Renal cortical epithelial cell (primary cell): ENCODE measurements at regions not wholly inside any gene's neighbourhood (a gene's known extent, or its start where the extent isn't known, plus 50 kb on each side); places are given as distances from the start of the nearest gene placed in this dataset.

Experiments
- DNase-seq: peaks from one replicate; pipeline ENCODE4 v3.0.0-alpha.2; 2011; ENCODE audit warnings: low read depth

- no peak for DNase-seq
Measured at GRCh38 chr4:60002603-60003337, 1197.4 kb upstream of the ADGRL3 start.

- no peak for DNase-seq
Measured at GRCh38 chr4:60013464-60014184, 1186.5 kb upstream of the ADGRL3 start.

- DNase-seq, result no peak
Measured at GRCh38 chr4:60016971-60017370, 1183.2 kb upstream of the ADGRL3 start.

GRCh38 chr4:60019180-60019579 is 1180.9 kb upstream of the ADGRL3 start:
- DNase-seq, result no peak

GRCh38 chr4:60019946-60020345 is 1180.2 kb upstream of the ADGRL3 start:
- no peak for DNase-seq

- DNase-seq, result peak; percentile 4
Measured at GRCh38 chr4:60020389-60020788, 1179.7 kb upstream of the ADGRL3 start.

GRCh38 chr4:60033826-60034225 is 1166.3 kb upstream of the ADGRL3 start:
- no peak for DNase-seq

GRCh38 chr4:60034361-60034760 is 1165.8 kb upstream of the ADGRL3 start:
- no peak for DNase-seq

- DNase-seq, result no peak
Measured at GRCh38 chr4:60039908-60040307, 1160.2 kb upstream of the ADGRL3 start.

GRCh38 chr4:60042231-60042652 is 1157.9 kb upstream of the ADGRL3 start:
- no peak for DNase-seq

GRCh38 chr4:60042941-60043340 is 1157.2 kb upstream of the ADGRL3 start:
- no peak for DNase-seq

- DNase-seq, result no peak
Measured at GRCh38 chr4:60078984-60079383, 1121.1 kb upstream of the ADGRL3 start.

GRCh38 chr4:60081839-60082238 is 1118.3 kb upstream of the ADGRL3 start:
- no peak for DNase-seq

- DNase-seq, result no peak
Measured at GRCh38 chr4:60088807-60089486, 1111.2 kb upstream of the ADGRL3 start.

- no peak for DNase-seq
Measured at GRCh38 chr4:60089546-60090273, 1110.4 kb upstream of the ADGRL3 start.

GRCh38 chr4:60096676-60097075 is 1103.5 kb upstream of the ADGRL3 start:
- no peak for DNase-seq

- DNase-seq, result no peak
Measured at GRCh38 chr4:60116592-60116991, 1083.5 kb upstream of the ADGRL3 start.

- DNase-seq, result no peak
Measured at GRCh38 chr4:60117726-60118323, 1082.3 kb upstream of the ADGRL3 start.

- peak; percentile 1 for DNase-seq
Measured at GRCh38 chr4:60122820-60123219, 1077.3 kb upstream of the ADGRL3 start.

- peak; percentile 0 for DNase-seq
Measured at GRCh38 chr4:60128888-60129287, 1071.2 kb upstream of the ADGRL3 start.

- no peak for DNase-seq
Measured at GRCh38 chr4:60129740-60130139, 1070.4 kb upstream of the ADGRL3 start.

- DNase-seq, result peak; percentile 1
Measured at GRCh38 chr4:60133375-60133774, 1066.8 kb upstream of the ADGRL3 start.
